CD14-positive monocyte (primary cell): ENCODE measurements at regions not wholly inside any gene's neighbourhood (a gene's known extent, or its start where the extent isn't known, plus 50 kb on each side); places are given as distances from the start of the nearest gene placed in this dataset.

ENCODE experiments used
- DNase-seq, 3 donors: peaks; one replicate each; pipeline ENCODE4 v3.0.0-alpha.2; 2011 to 2022
- H2AFZ ChIP-seq: 2 replicates; pipeline ENCODE4 v1.6.0; 2012; ENCODE audit warnings: mild to moderate bottlenecking, low read depth, low read length, inconsistent platforms; ENCODE audit not compliant: insufficient read depth, poor library complexity, severe bottlenecking
- H3K27ac ChIP-seq, 2 donors: 1 replicate in 1 of 2; 2 replicates in 1 of 2; pipeline ENCODE4 v1.5.1; 2012 to 2013; ENCODE audit warnings: low read length in 2 of 2, control low read depth in 1 of 2, inconsistent platforms in 1 of 2, low read depth in 1 of 2, mild to moderate bottlenecking in 1 of 2
- H3K27me3 ChIP-seq, 2 donors: one replicate each; pipeline versions ENCODE4 v1.6.0 to v1.6.1; 2011 to 2013; ENCODE audit warnings: low read length in 2 of 2; ENCODE audit not compliant: control insufficient read depth in 2 of 2, insufficient read depth in 2 of 2
- H3K36me3 ChIP-seq, 2 donors: replicated peaks in 1 of 2; 1 replicate in 1 of 2; 2 replicates in 1 of 2; pipeline versions ENCODE4 v1.5.1 to v1.6.1; 2012 to 2013; ENCODE audit warnings: low read length in 2 of 2, control low read depth in 1 of 2, inconsistent platforms in 1 of 2, mild to moderate bottlenecking in 1 of 2; ENCODE audit not compliant: insufficient read depth in 2 of 2, control insufficient read depth in 1 of 2
- H3K4me1 ChIP-seq, 2 donors: 1 replicate in 1 of 2; 2 replicates in 1 of 2; pipeline versions ENCODE4 v1.5.1 to v1.6.1; 2012 to 2013; ENCODE audit warnings: low read length in 2 of 2, control low read depth in 1 of 2, inconsistent platforms in 1 of 2, mild to moderate bottlenecking in 1 of 2, moderate library complexity in 1 of 2; ENCODE audit not compliant: insufficient read depth in 2 of 2, control insufficient read depth in 1 of 2
- H3K4me2 ChIP-seq: replicated peaks from 2 replicates; pipeline ENCODE3; 2012; ENCODE audit warnings: low read length, moderate library complexity, mild to moderate bottlenecking; ENCODE audit not compliant: poor library complexity, severe bottlenecking; ENCODE audit errors: extremely low read depth
- H3K4me3 ChIP-seq, 3 experiments: fragments of 200-600 bp in 1 of 3; sonication (generic) in 1 of 3; replicated peaks in 1 of 3; 1 replicate in 2 of 3; 2 replicates in 1 of 3; pipeline ENCODE4 v1.5.1; 2011 to 2013; ENCODE audit warnings: low read length in 3 of 3, mild to moderate bottlenecking in 3 of 3, control low read depth in 2 of 3, low read depth in 2 of 3, inconsistent platforms in 1 of 3, moderate library complexity in 1 of 3
- H3K79me2 ChIP-seq: 2 replicates; pipeline ENCODE4 v1.6.0; 2012; ENCODE audit warnings: mild to moderate bottlenecking, control low read depth, inconsistent platforms, low read length, moderate library complexity; ENCODE audit not compliant: insufficient read depth
- H3K9ac ChIP-seq: 2 replicates; pipeline ENCODE4 v1.6.0; 2017; ENCODE audit warnings: low read length, mild to moderate bottlenecking; ENCODE audit not compliant: insufficient read depth, poor library complexity, severe bottlenecking
- H3K9me3 ChIP-seq, 2 donors: replicated peaks in 1 of 2; 1 replicate in 1 of 2; 2 replicates in 1 of 2; pipeline versions ENCODE4 v1.5.1 to v1.6.1; 2012 to 2013; ENCODE audit warnings: low read length in 2 of 2, control low read depth in 1 of 2; ENCODE audit not compliant: control insufficient read depth in 1 of 2, insufficient read depth in 1 of 2
- H4K20me1 ChIP-seq: 2 replicates; pipeline ENCODE4 v1.6.0; 2012; ENCODE audit warnings: mild to moderate bottlenecking, low read length, control low read depth, moderate library complexity; ENCODE audit not compliant: insufficient read depth
- H3K27ac Mint-ChIP-seq, 7 donors: one replicate each; pipeline ENCODE4 v1.8.0; 2020; ENCODE audit warnings: mild to moderate bottlenecking in 7 of 7, mixed read lengths in 7 of 7, moderate library complexity in 6 of 7, inconsistent platforms in 2 of 7
- H3K27me3 Mint-ChIP-seq, 3 donors: one replicate each; pipeline ENCODE4 v1.8.0; 2021 to 2022; ENCODE audit warnings: low read depth in 3 of 3, mild to moderate bottlenecking in 3 of 3, mixed read lengths in 3 of 3, moderate library complexity in 3 of 3, inconsistent platforms in 1 of 3
- H3K36me3 Mint-ChIP-seq, 2 donors: one replicate each; pipeline ENCODE4 v1.8.0; 2020; ENCODE audit warnings: mixed read lengths in 2 of 2, inconsistent platforms in 1 of 2, mild to moderate bottlenecking in 1 of 2
- H3K4me1 Mint-ChIP-seq: one replicate; pipeline ENCODE4 v1.8.0; 2020; ENCODE audit warnings: mild to moderate bottlenecking, mixed read lengths
- H3K4me3 Mint-ChIP-seq, 2 donors: one replicate each; pipeline ENCODE4 v1.8.0; 2020; ENCODE audit warnings: mild to moderate bottlenecking in 2 of 2, mixed read lengths in 2 of 2, moderate library complexity in 1 of 2
- H3K9me3 Mint-ChIP-seq, 7 donors: one replicate each; pipeline ENCODE4 v1.8.0; 2020 to 2022; ENCODE audit warnings: mixed read lengths in 7 of 7, mild to moderate bottlenecking in 6 of 7, moderate library complexity in 6 of 7, inconsistent platforms in 2 of 7
- CTCF ChIP-seq: fragments of 200-600 bp; IDR thresholded peaks from one replicate; pipeline ENCODE4 v1.8.0; 2022; ENCODE audit warnings: antibody characterized with exemption, mild to moderate bottlenecking
- WGBS: methylation state at CpG from one replicate; pipeline ENCODE4 v1.1.5; 2013; ENCODE audit warnings: missing lambda C conversion rate; ENCODE audit not compliant: insufficient coverage; 5-methylcytosine and 5-hydroxymethylcytosine counted together
- intact Hi-C, 2 donors: fragments of 100-400 bp; cut with micrococcal nuclease; formaldehyde crosslinking; loops; one replicate each; pipeline versions ENCODE4 v1.15.0 to v1.15.1; 2023

GRCh38 chr15:45948181-45948621 lies 313.4 kb downstream of the SQOR start:
- H3K4me1 Mint-ChIP-seq, result no peaks in the 10 kb centered on the region
- Histone ChIP-seq H4K20me1 (no peaks in the 10 kb centered on the region), H3K9ac (no peak overlapping the region), H3K4me2 (no peak overlapping the region), H3K27ac (no peak overlapping the region), H3K36me3 (no peaks in the 10 kb centered on the region), H3K4me3 (no peak overlapping the region), H3K4me1 (no peaks in the 10 kb centered on the region), H3K9me3 (peaks cover 3 to 5% of the 10 kb centered on the region in 2 donors), H2AFZ (no peak overlapping the region), H3K79me2 (no peaks in the 10 kb centered on the region), H3K27me3 (no peaks in the 10 kb centered on the region)
- DNase-seq, result no peak
- no peak for TF ChIP-seq CTCF
- intact Hi-C loops, result no loop called here
- H3K36me3 Mint-ChIP-seq, result no peaks in the 10 kb centered on the region
- peaks cover 0 to 2% (median 0%) of the 10 kb centered on the region in 3 donors for H3K27me3 Mint-ChIP-seq
- no peak overlapping the region for H3K27ac Mint-ChIP-seq
- H3K9me3 Mint-ChIP-seq, result peaks cover 0 to 8% (median 4%) of the 10 kb centered on the region in 7 donors
- WGBS, result no CpG with 5 or more reads among the region's 3 CpGs
- H3K4me3 Mint-ChIP-seq, result no peak overlapping the region

- peaks cover 6 to 23% (median 14%) of the 10 kb centered on the region in 7 donors for H3K9me3 Mint-ChIP-seq
- intact Hi-C loops, result no loop called here
These were observed 324.1 kb downstream of the SQOR start for GRCh38 chr15:45958924-45959323.

More at GRCh38 chr15:45958924-45959323, 324.1 kb downstream of the SQOR start:
- Histone ChIP-seq H3K4me3 (no peak overlapping the region), H3K27ac (no peak overlapping the region), H4K20me1 (no peaks in the 10 kb centered on the region), H3K36me3 (no peaks in the 10 kb centered on the region), H3K4me1 (no peaks in the 10 kb centered on the region), H3K27me3 (no peaks in the 10 kb centered on the region), H3K4me2 (no peak overlapping the region), H2AFZ (no peak overlapping the region), H3K79me2 (no peaks in the 10 kb centered on the region), H3K9ac (no peak overlapping the region), H3K9me3 (peaks cover 16 to 21% of the 10 kb centered on the region in 2 donors)
- Mint-ChIP-seq H3K4me3 (no peak overlapping the region), H3K4me1 (no peaks in the 10 kb centered on the region), H3K27me3 (no peaks in the 10 kb centered on the region), H3K36me3 (no peaks in the 10 kb centered on the region), H3K27ac (no peak overlapping the region)
- no peak for TF ChIP-seq CTCF
- no CpG with 5 or more reads among the region's 3 CpGs for WGBS
- no peak for DNase-seq
